ENCODE measurements at regions not wholly inside any gene's neighbourhood (a gene's known extent, or its start where the extent isn't known, plus 50 kb on each side); places are given as distances from the start of the nearest gene placed in this dataset.
A peak's percentile ranks its signal among the peaks of the same experiment; 100 is the strongest.

GRCh38 chr7:115477193-115477651 lies 553.3 kb downstream of the TFEC start:
- Histone ChIP-seq H3K36me3 (ENCODE audit: control insufficient read depth, insufficient read depth, low read length) (no peaks in the 10 kb centered on the region), H3K27me3 (ENCODE audit: insufficient read depth, low read length, poor library complexity) (no peaks in the 10 kb centered on the region), H3K79me2 (ENCODE audit: control insufficient read depth, insufficient read depth, low read length) (no peaks in the 10 kb centered on the region), H3K4me2 (ENCODE audit: low read length) (peak overlapping the region; percentile 56), H3K23ac (ENCODE audit: low read length) (no peak overlapping the region), H3K4me3 (ENCODE audit: low read length) (peak overlapping the region; percentile 16), H3K79me1 (ENCODE audit: low read length) (no peaks in the 10 kb centered on the region), H2BK120ac (ENCODE audit: low read depth, low read length) (no peak overlapping the region), H4K8ac (ENCODE audit: low read depth, low read length) (no peak overlapping the region), H3K56ac (ENCODE audit: low read length) (peak overlapping the region; percentile 80), H2BK5ac (ENCODE audit: low read length) (no peak overlapping the region), H3K18ac (ENCODE audit: low read length) (peak overlapping the region; percentile 83), H4K5ac (ENCODE audit: low read length) (no peak overlapping the region), H3K4me1 (ENCODE audit: control insufficient read depth, low read depth, low read length) (peaks cover 3% of the 10 kb centered on the region), H2BK15ac (replicated peaks; ENCODE audit: low read depth) (no peak overlapping the region), H2AK5ac (ENCODE audit: low read length) (no peak overlapping the region), H3K9ac (ENCODE audit: low read length) (peak overlapping the region; percentile 63), H3K27ac (ENCODE audit: low read depth, low read length) (no peak overlapping the region), H3K4ac (ENCODE audit: low read depth, low read length) (no peak overlapping the region)
- no CpG with 5 or more reads among the region's 30 CpGs for WGBS (ENCODE audit: extremely low coverage, insufficient coverage, low lambda C conversion rate)
- DNase-seq = peak; percentile 64

- Histone ChIP-seq H3K9ac (ENCODE audit: low read length) (peak overlapping the region; percentile 63), H2BK120ac (ENCODE audit: low read depth, low read length) (no peak overlapping the region), H3K4ac (ENCODE audit: low read depth, low read length) (peak overlapping the region; percentile 46), H3K23ac (ENCODE audit: low read length) (no peak overlapping the region), H3K18ac (ENCODE audit: low read length) (no peak overlapping the region), H3K4me2 (ENCODE audit: low read length) (peak overlapping the region; percentile 56), H3K36me3 (ENCODE audit: control insufficient read depth, insufficient read depth, low read length) (no peaks in the 10 kb centered on the region), H3K4me1 (ENCODE audit: control insufficient read depth, low read depth, low read length) (peaks cover 3% of the 10 kb centered on the region), H4K5ac (ENCODE audit: low read length) (no peak overlapping the region), H3K27me3 (ENCODE audit: insufficient read depth, low read length, poor library complexity) (no peaks in the 10 kb centered on the region), H3K79me1 (ENCODE audit: low read length) (no peaks in the 10 kb centered on the region), H3K27ac (ENCODE audit: low read depth, low read length) (no peak overlapping the region), H2BK15ac (replicated peaks; ENCODE audit: low read depth) (no peak overlapping the region), H2AK5ac (ENCODE audit: low read length) (no peak overlapping the region), H2BK5ac (ENCODE audit: low read length) (no peak overlapping the region), H3K79me2 (ENCODE audit: control insufficient read depth, insufficient read depth, low read length) (no peaks in the 10 kb centered on the region), H3K56ac (ENCODE audit: low read length) (peak overlapping the region; percentile 80), H3K4me3 (ENCODE audit: low read length) (no peak overlapping the region), H4K8ac (ENCODE audit: low read depth, low read length) (no peak overlapping the region)
- DNase-seq = peak; percentile 40
- WGBS (ENCODE audit: extremely low coverage, insufficient coverage, low lambda C conversion rate) = no CpG with 5 or more reads among the region's 7 CpGs
Measured at GRCh38 chr7:115476671-115477181, 553.8 kb downstream of the TFEC start.

- Histone ChIP-seq H3K18ac (ENCODE audit: low read length) (no peak overlapping the region), H3K79me1 (ENCODE audit: low read length) (no peaks in the 10 kb centered on the region), H3K9ac (ENCODE audit: low read length) (peak overlapping the region; percentile 46), H3K4me2 (ENCODE audit: low read length) (no peak overlapping the region), H3K4ac (ENCODE audit: low read depth, low read length) (no peak overlapping the region), H3K4me1 (ENCODE audit: control insufficient read depth, low read depth, low read length) (peaks cover 3% of the 10 kb centered on the region), H2BK5ac (ENCODE audit: low read length) (no peak overlapping the region), H3K36me3 (ENCODE audit: control insufficient read depth, insufficient read depth, low read length) (no peaks in the 10 kb centered on the region), H2BK15ac (replicated peaks; ENCODE audit: low read depth) (no peak overlapping the region), H4K8ac (ENCODE audit: low read depth, low read length) (no peak overlapping the region), H3K27me3 (ENCODE audit: insufficient read depth, low read length, poor library complexity) (no peaks in the 10 kb centered on the region), H3K79me2 (ENCODE audit: control insufficient read depth, insufficient read depth, low read length) (no peaks in the 10 kb centered on the region), H2AK5ac (ENCODE audit: low read length) (no peak overlapping the region), H4K5ac (ENCODE audit: low read length) (no peak overlapping the region), H3K23ac (ENCODE audit: low read length) (no peak overlapping the region), H3K27ac (ENCODE audit: low read depth, low read length) (no peak overlapping the region), H2BK120ac (ENCODE audit: low read depth, low read length) (peak overlapping the region; percentile 38), H3K56ac (ENCODE audit: low read length) (peak overlapping the region; percentile 45), H3K4me3 (ENCODE audit: low read length) (no peak overlapping the region)
- peak; percentile 85 for DNase-seq
- WGBS (ENCODE audit: extremely low coverage, insufficient coverage, low lambda C conversion rate) = no CpG with 5 or more reads among the region's 14 CpGs
Measured at GRCh38 chr7:115475761-115476385, 554.0 kb downstream of the MDFIC start.

GRCh38 chr7:115475206-115475605 lies 553.3 kb downstream of the MDFIC start:
- H3K4me2 ChIP-seq (ENCODE audit: low read length) = no peak overlapping the region
- H3K18ac ChIP-seq (ENCODE audit: low read length) = no peak overlapping the region
- no peak overlapping the region for H3K27ac ChIP-seq (ENCODE audit: low read depth, low read length)
- no peak for DNase-seq
- H2BK15ac ChIP-seq (replicated peaks; ENCODE audit: low read depth) = no peak overlapping the region
- no peak overlapping the region for H4K5ac ChIP-seq (ENCODE audit: low read length)
- no peak overlapping the region for H4K8ac ChIP-seq (ENCODE audit: low read depth, low read length)
- H2BK5ac ChIP-seq (ENCODE audit: low read length) = no peak overlapping the region
- WGBS (ENCODE audit: extremely low coverage, insufficient coverage, low lambda C conversion rate) = no CpG with 5 or more reads among the region's 1 CpG
- no peaks in the 10 kb centered on the region for H3K36me3 ChIP-seq (ENCODE audit: control insufficient read depth, insufficient read depth, low read length)
- no peak overlapping the region for H3K23ac ChIP-seq (ENCODE audit: low read length)
- H3K4me1 ChIP-seq (ENCODE audit: control insufficient read depth, low read depth, low read length) = peaks cover 3% of the 10 kb centered on the region
- no peak overlapping the region for H3K4me3 ChIP-seq (ENCODE audit: low read length)
- H3K4ac ChIP-seq (ENCODE audit: low read depth, low read length) = no peak overlapping the region
- no peak overlapping the region for H2AK5ac ChIP-seq (ENCODE audit: low read length)
- H3K27me3 ChIP-seq (ENCODE audit: insufficient read depth, low read length, poor library complexity) = no peaks in the 10 kb centered on the region
- H3K79me2 ChIP-seq (ENCODE audit: control insufficient read depth, insufficient read depth, low read length) = no peaks in the 10 kb centered on the region
- H3K56ac ChIP-seq (ENCODE audit: low read length) = no peak overlapping the region
- no peaks in the 10 kb centered on the region for H3K79me1 ChIP-seq (ENCODE audit: low read length)
- no peak overlapping the region for H3K9ac ChIP-seq (ENCODE audit: low read length)
- H2BK120ac ChIP-seq (ENCODE audit: low read depth, low read length) = no peak overlapping the region

GRCh38 chr7:115474137-115474536 lies 552.2 kb downstream of the MDFIC start:
- Histone ChIP-seq H3K36me3 (ENCODE audit: control insufficient read depth, insufficient read depth, low read length) (no peaks in the 10 kb centered on the region), H3K4ac (ENCODE audit: low read depth, low read length) (no peak overlapping the region), H4K5ac (ENCODE audit: low read length) (no peak overlapping the region), H3K23ac (ENCODE audit: low read length) (no peak overlapping the region), H3K56ac (ENCODE audit: low read length) (no peak overlapping the region), H3K4me1 (ENCODE audit: control insufficient read depth, low read depth, low read length) (peaks cover 3% of the 10 kb centered on the region), H3K18ac (ENCODE audit: low read length) (no peak overlapping the region), H3K9ac (ENCODE audit: low read length) (no peak overlapping the region), H3K79me2 (ENCODE audit: control insufficient read depth, insufficient read depth, low read length) (no peaks in the 10 kb centered on the region), H3K4me2 (ENCODE audit: low read length) (no peak overlapping the region), H2BK120ac (ENCODE audit: low read depth, low read length) (no peak overlapping the region), H4K8ac (ENCODE audit: low read depth, low read length) (no peak overlapping the region), H2BK5ac (ENCODE audit: low read length) (no peak overlapping the region), H2AK5ac (ENCODE audit: low read length) (no peak overlapping the region), H3K27me3 (ENCODE audit: insufficient read depth, low read length, poor library complexity) (no peaks in the 10 kb centered on the region), H3K27ac (ENCODE audit: low read depth, low read length) (no peak overlapping the region), H3K4me3 (ENCODE audit: low read length) (no peak overlapping the region), H2BK15ac (replicated peaks; ENCODE audit: low read depth) (no peak overlapping the region), H3K79me1 (ENCODE audit: low read length) (no peaks in the 10 kb centered on the region)
- DNase-seq = no peak
- 100% methylated on average over 2 of the region's 5 CpGs for WGBS (ENCODE audit: extremely low coverage, insufficient coverage, low lambda C conversion rate)

GRCh38 chr7:115471891-115472290 lies 550.0 kb downstream of the MDFIC start:
- WGBS (ENCODE audit: extremely low coverage, insufficient coverage, low lambda C conversion rate) = no CpG with 5 or more reads among the region's 1 CpG
- no peak overlapping the region for H3K27ac ChIP-seq (ENCODE audit: low read depth, low read length)
- no peaks in the 10 kb centered on the region for H3K36me3 ChIP-seq (ENCODE audit: control insufficient read depth, insufficient read depth, low read length)
- H4K5ac ChIP-seq (ENCODE audit: low read length) = no peak overlapping the region
- DNase-seq = no peak
- H3K4me3 ChIP-seq (ENCODE audit: low read length) = no peak overlapping the region
- no peak overlapping the region for H3K23ac ChIP-seq (ENCODE audit: low read length)
- H3K4me2 ChIP-seq (ENCODE audit: low read length) = no peak overlapping the region
- H4K8ac ChIP-seq (ENCODE audit: low read depth, low read length) = no peak overlapping the region
- H2BK5ac ChIP-seq (ENCODE audit: low read length) = no peak overlapping the region
- no peak overlapping the region for H2BK120ac ChIP-seq (ENCODE audit: low read depth, low read length)
- H2BK15ac ChIP-seq (replicated peaks; ENCODE audit: low read depth) = no peak overlapping the region
- H3K4ac ChIP-seq (ENCODE audit: low read depth, low read length) = no peak overlapping the region
- no peak overlapping the region for H2AK5ac ChIP-seq (ENCODE audit: low read length)
- H3K9ac ChIP-seq (ENCODE audit: low read length) = no peak overlapping the region
- no peak overlapping the region for H3K56ac ChIP-seq (ENCODE audit: low read length)
- no peaks in the 10 kb centered on the region for H3K79me1 ChIP-seq (ENCODE audit: low read length)
- H3K18ac ChIP-seq (ENCODE audit: low read length) = no peak overlapping the region
- H3K27me3 ChIP-seq (ENCODE audit: insufficient read depth, low read length, poor library complexity) = no peaks in the 10 kb centered on the region
- peaks cover 3% of the 10 kb centered on the region for H3K4me1 ChIP-seq (ENCODE audit: control insufficient read depth, low read depth, low read length)
- no peaks in the 10 kb centered on the region for H3K79me2 ChIP-seq (ENCODE audit: control insufficient read depth, insufficient read depth, low read length)

All from mesendoderm (in vitro differentiated cells).